NCI-H446 treated with DMSO at 0.1 percent for 48 hours (cell line): ENCODE measurements at regions not wholly inside any gene's neighbourhood (a gene's known extent, or its start where the extent isn't known, plus 50 kb on each side); places are given as distances from the start of the nearest gene placed in this dataset.

Experiments
- DNase-seq: peaks from one replicate; lab custom pipeline; 2025; lab: John Stamatoyannopoulos, UW

- no peak for DNase-seq
Observed at GRCh38 chr6:94372229-94372628, 952.9 kb upstream of the EPHA7 start.

GRCh38 chr6:94367316-94367715, 948.0 kb upstream of the EPHA7 start:
- no peak for DNase-seq

GRCh38 chr6:94362061-94362864, 942.9 kb upstream of the EPHA7 start:
- DNase-seq: no peak

GRCh38 chr6:94361304-94362060, 942.1 kb upstream of the EPHA7 start:
- no peak for DNase-seq

- DNase-seq: no peak
Observed at GRCh38 chr6:94357381-94357980, 938.1 kb upstream of the EPHA7 start.

GRCh38 chr6:94350833-94351232, 931.5 kb upstream of the EPHA7 start:
- no peak for DNase-seq

- no peak for DNase-seq
Observed at GRCh38 chr6:94349227-94349626, 929.9 kb upstream of the EPHA7 start.

- DNase-seq: no peak
Observed at GRCh38 chr6:94344866-94345265, 925.5 kb upstream of the EPHA7 start.

GRCh38 chr6:94341173-94341572, 921.8 kb upstream of the EPHA7 start:
- no peak for DNase-seq

- DNase-seq: no peak
Observed at GRCh38 chr6:94323853-94324252, 904.5 kb upstream of the EPHA7 start.

GRCh38 chr6:94300424-94301144, 881.2 kb upstream of the EPHA7 start:
- no peak for DNase-seq

GRCh38 chr6:94289131-94289530, 869.8 kb upstream of the EPHA7 start:
- DNase-seq: no peak

- DNase-seq: no peak
Observed at GRCh38 chr6:94278146-94278545, 858.8 kb upstream of the EPHA7 start.

GRCh38 chr6:94272327-94272726, 853.0 kb upstream of the EPHA7 start:
- DNase-seq: no peak

- no peak for DNase-seq
Observed at GRCh38 chr6:94270091-94270948, 851.0 kb upstream of the EPHA7 start.

- DNase-seq: no peak
Observed at GRCh38 chr6:94269256-94269655, 849.9 kb upstream of the EPHA7 start.

GRCh38 chr6:94260765-94261164, 841.4 kb upstream of the EPHA7 start:
- no peak for DNase-seq

- peak; percentile 39 for DNase-seq
Observed at GRCh38 chr6:94254689-94255088, 835.3 kb upstream of the EPHA7 start.

- DNase-seq: no peak
Observed at GRCh38 chr6:94251878-94252277, 832.5 kb upstream of the EPHA7 start.

GRCh38 chr6:94245395-94245794, 826.0 kb upstream of the EPHA7 start:
- no peak for DNase-seq

GRCh38 chr6:94238868-94239267, 819.5 kb upstream of the EPHA7 start:
- no peak for DNase-seq
